Neural progenitor cell (in vitro differentiated cells): ENCODE measurements at regions not wholly inside any gene's neighbourhood (a gene's known extent, or its start where the extent isn't known, plus 50 kb on each side); places are given as distances from the start of the nearest gene placed in this dataset.

Experiments
- CTCF ChIP-seq: fragments of 200-600 bp; sonication (generic); IDR thresholded peaks from 2 replicates; pipeline ENCODE4 v1.5.1; 2017; ENCODE audit warnings: antibody characterized with exemption, mild to moderate bottlenecking
- EZH2 ChIP-seq: fragments of 200-600 bp; sonication (generic); IDR thresholded peaks from 2 replicates; pipeline ENCODE4 v1.6.1; 2017; ENCODE audit warnings: antibody characterized with exemption, mild to moderate bottlenecking, moderate library complexity
- EZH2phosphoT487 ChIP-seq: fragments of 200-600 bp; sonication (generic); IDR thresholded peaks from 2 replicates; pipeline ENCODE4 v1.6.1; 2017; ENCODE audit warnings: antibody characterized with exemption

- TF ChIP-seq EZH2 (no peak), EZH2phosphoT487 (no peak), CTCF (no peak)
Measured at GRCh38 chr1:169025412-169025811, 81.1 kb upstream of the ATP1B1 start.
